IMR-90 (cell line): ENCODE measurements at regions not wholly inside any gene's neighbourhood (a gene's known extent, or its start where the extent isn't known, plus 50 kb on each side); places are given as distances from the start of the nearest gene placed in this dataset.

ENCODE experiments used
- CTCF ChIP-seq: conservative IDR thresholded peaks from 2 replicates; pipeline ENCODE4 v1.5.1; 2012; ENCODE audit warnings: mild to moderate bottlenecking, low read depth, low read length, improper control_type of control experiment
- MXI1 ChIP-seq: IDR thresholded peaks from 2 replicates; pipeline ENCODE4 v1.6.1; 2012; ENCODE audit warnings: low read depth, mild to moderate bottlenecking, low read length, moderate library complexity, borderline replicate concordance
- POLR2A ChIP-seq: IDR thresholded peaks from 2 replicates; pipeline ENCODE4 v1.6.1; 2012; ENCODE audit warnings: mild to moderate bottlenecking, low read depth, low read length
- RAD21 ChIP-seq: IDR thresholded peaks from 2 replicates; pipeline ENCODE4 v1.6.1; 2012; ENCODE audit warnings: low read length, improper control_type of control experiment

DNA sequence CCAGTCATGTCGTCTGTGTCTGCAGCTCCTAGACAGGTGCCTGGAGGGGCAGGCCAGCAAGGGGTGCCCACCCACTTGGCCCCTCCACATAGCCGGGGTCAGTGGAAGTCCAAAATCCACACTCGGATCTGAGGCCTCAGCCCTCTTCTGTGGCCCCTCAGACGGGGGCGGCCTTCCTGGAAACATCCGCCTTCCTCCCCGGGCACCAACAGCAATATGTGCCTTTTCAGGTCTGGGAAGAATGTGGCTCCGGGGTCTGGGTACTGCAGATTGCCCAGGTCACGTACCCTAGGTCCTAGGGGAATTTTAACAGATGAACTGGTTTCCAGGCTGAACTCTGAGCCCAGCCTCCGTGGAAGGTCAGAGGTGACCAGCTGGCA lies 208.6 kb downstream of the CTTN start:
- TF ChIP-seq POLR2A (no peak), RAD21 (no peak), CTCF (no peak), MXI1 (no peak)
